Epithelial cell of esophagus (primary cell): ENCODE measurements at regions not wholly inside any gene's neighbourhood (a gene's known extent, or its start where the extent isn't known, plus 50 kb on each side); places are given as distances from the start of the nearest gene placed in this dataset.
A peak's percentile ranks its signal among the peaks of the same experiment; 100 is the strongest.

Source experiments
- DNase-seq: peaks from one replicate; pipeline ENCODE4 v3.0.0; 2010; ENCODE audit warnings: low read depth
- H3K4me3 ChIP-seq: 2 replicates; pipeline ENCODE4 v1.5.1; 2011; ENCODE audit warnings: mild to moderate bottlenecking, low read length, control low read depth
- TF ChIP-seq, protein P1 (sequence below): IDR thresholded peaks from 2 replicates; pipeline ENCODE4 v1.5.1; 2011; ENCODE audit warnings: low read depth, mild to moderate bottlenecking, low read length, control low read depth, inconsistent platforms; ENCODE audit not compliant: insufficient read depth; ENCODE audit errors: missing control alignments

DNA sequence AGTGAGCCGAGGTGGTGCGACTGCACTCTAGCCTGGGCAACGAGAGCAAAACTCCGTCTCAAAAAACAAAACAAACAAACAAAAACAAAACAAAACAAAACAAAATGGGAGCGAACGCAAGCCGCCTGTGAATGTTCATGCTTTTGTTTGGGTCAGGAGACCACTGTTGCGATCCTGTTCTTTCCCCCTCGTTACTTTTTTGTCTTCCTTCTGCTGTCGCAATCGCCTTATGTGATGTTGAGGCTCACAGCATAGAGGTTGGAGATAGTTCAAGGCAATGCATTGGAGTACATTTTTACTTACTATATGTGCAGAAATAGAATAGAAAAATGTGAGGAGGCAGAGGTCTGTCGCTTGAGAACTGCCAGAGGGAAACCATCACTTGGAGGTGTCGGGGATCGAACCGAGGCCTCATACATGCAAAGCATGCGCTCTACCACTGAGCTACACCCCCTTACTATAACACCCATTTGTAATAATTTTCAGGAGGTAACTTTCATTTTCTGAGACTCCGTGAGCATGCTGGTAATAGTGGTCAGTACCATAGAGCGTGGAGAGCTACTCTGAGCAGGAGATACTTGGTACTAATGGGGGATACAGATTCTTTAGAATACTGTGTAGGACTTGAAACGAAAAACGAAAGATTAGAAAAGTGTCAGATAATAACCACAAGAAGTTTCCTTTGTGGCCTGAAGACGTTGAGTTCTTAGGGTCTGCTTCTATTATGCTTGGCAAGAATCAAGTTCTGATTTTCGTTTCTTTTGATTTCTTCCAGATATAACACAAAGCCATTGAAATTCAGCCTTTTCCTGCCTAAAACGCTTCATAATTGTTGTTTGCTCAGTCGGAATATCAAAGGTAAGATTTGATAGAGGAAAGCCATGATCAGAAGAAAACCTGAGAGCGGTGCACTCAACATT, 121.1 kb downstream of the TRIM27 start:
- DNase-seq, result peak; percentile 66
- TF ChIP-seq, protein P1, sequence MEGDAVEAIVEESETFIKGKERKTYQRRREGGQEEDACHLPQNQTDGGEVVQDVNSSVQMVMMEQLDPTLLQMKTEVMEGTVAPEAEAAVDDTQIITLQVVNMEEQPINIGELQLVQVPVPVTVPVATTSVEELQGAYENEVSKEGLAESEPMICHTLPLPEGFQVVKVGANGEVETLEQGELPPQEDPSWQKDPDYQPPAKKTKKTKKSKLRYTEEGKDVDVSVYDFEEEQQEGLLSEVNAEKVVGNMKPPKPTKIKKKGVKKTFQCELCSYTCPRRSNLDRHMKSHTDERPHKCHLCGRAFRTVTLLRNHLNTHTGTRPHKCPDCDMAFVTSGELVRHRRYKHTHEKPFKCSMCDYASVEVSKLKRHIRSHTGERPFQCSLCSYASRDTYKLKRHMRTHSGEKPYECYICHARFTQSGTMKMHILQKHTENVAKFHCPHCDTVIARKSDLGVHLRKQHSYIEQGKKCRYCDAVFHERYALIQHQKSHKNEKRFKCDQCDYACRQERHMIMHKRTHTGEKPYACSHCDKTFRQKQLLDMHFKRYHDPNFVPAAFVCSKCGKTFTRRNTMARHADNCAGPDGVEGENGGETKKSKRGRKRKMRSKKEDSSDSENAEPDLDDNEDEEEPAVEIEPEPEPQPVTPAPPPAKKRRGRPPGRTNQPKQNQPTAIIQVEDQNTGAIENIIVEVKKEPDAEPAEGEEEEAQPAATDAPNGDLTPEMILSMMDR, result no peak
- no peak overlapping the region for H3K4me3 ChIP-seq

DNA sequence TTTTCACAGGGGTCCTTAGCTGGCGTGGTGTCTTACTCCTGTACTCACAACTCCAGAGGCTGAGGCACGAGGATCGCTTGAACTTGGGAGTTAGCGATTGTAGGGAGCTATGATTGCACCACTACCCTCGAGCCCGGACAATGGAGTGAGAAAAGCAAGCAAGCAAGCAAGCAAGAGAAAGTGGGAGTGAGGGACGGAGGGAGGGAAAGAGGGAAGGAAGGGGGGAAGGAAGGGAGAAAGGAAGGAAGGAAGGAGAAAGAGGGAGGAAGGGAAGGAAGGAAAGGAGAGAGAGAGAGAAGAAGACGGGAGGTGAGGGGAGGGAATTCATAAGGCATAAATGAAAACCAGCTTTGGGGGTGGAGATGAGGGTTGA, 120.5 kb downstream of the TRIM27 start:
- TF ChIP-seq, protein P1, result no peak
- no peak for DNase-seq
- H3K4me3 ChIP-seq, result no peak overlapping the region

DNA sequence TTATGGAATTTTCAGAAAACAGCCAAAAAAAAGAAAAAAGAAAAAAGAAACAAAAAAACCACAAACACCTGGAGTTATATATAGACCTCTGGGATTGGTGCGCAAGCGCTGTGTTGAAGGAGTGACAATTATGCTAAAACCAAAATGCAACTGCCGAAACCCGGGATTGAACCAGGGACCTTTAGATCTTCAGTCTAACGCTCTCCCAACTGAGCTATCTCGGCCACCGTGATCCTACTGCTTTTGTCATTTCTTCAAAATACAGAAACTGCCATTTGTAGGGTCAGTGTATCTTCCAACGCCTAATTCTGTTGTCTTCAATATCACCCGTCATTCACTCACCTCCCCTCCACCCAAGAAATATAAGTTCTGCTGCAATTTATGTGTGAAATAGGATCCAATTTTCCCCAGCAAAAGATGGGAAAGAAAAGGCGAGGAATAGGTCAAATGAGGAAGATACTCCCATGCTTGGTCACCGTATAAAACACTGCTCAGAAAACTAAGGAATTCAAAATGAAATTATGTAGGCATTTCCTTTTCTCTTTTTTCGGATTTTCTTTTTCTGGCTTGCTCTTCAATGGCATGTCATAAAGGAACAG, 116.0 kb downstream of the TRIM27 start:
- peak; percentile 71 for DNase-seq
- TF ChIP-seq, protein P1, result no peak
- peak overlapping the region; percentile 29 for H3K4me3 ChIP-seq

DNA sequence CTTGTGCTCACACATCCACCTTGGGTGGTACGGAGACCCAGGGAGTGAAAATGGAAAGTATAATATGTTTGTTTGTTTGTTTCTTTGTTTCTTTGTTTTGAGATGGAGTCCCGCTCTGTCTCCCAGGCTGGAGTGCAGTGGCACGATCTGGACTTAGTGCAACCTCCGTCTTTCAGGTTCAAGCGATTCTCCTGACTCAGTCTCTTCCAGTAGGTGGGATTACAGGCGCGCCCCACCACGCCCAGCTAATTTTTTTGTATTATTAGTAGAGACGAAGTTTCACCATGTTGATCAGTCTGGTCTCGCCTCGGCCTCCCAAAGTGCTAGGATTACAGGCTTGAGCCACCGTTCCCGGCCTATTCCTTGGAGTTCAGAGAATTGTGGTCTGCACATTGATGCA, 115.4 kb downstream of the TRIM27 start:
- no peak for DNase-seq
- TF ChIP-seq, protein P1, result no peak
- no peak overlapping the region for H3K4me3 ChIP-seq

DNA sequence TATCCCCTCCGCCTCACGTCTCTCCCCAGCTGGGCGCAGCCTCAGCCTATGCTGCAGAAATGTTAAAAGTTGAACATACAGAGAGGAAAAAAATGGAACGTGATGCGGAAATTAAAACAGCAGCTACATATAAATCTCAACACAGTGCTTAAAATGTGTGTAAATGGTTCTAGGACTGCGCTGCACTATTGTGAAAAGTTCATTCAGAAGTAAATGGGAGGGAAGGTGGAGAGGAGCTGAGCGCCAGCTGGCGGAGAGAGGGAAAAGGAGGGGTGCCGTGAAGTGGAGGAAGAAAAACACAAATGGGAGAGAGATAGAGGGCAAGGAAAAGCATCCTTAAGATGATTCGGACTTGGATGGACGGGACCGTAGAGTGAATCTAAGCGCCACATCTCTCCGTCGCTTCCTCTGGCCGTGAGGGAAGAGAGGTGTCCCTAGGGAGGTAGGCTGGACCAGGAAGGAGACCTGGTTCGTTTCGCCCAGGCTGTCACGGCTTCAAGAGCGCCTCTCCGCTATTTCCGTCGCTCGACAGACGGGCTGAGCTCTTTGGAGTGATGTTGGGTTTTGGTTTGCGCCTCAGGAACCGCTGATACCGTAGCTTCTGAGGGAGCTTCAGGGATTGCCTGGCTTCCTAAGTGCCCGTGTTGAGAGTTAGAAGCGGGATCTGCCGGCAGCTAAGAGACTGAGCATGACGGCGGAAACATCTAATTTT, 113.7 kb downstream of the TRIM27 start:
- TF ChIP-seq, protein P1, result peak; percentile 38
- H3K4me3 ChIP-seq, result peak overlapping the region; percentile 14
- no peak for DNase-seq

DNA sequence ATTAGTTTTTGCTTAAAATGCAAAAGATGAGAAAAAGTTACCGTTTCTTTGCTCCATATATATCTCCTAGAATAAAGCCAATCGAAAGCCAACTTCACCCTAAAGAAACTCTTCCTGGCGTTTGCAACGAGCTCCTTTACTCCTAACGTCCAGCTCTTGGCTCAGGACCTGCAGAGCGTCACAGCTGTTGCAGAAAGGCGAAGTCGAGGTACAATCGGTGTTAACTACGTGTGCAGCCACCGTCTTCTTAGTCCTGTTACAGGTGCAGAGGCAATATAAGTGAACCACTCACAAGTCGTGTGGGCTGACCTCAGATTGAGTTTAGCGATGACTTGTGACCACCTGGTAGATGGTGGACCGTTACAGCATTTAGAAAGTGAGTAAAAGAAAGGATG, 113.1 kb downstream of the TRIM27 start:
- DNase-seq, result no peak
- TF ChIP-seq, protein P1, result no peak
- peak overlapping the region; percentile 11 for H3K4me3 ChIP-seq
